ENCODE measurements at regions not wholly inside any gene's neighbourhood (a gene's known extent, or its start where the extent isn't known, plus 50 kb on each side); places are given as distances from the start of the nearest gene placed in this dataset.

GRCh38 chr10:128281861-128282260 lies 155.6 kb upstream of the MKI67 start:
- DNase-seq (ENCODE audit: extremely low spot score, unreplicated experiment), result no peak
- no peak for TF ChIP-seq CTCF (conservative IDR thresholded peaks at IDR 0.05)
- Mint-ChIP-seq H3K4me3 (no peak overlapping the region), H3K36me3 (no peaks in the 10 kb centered on the region), H3K4me1 (ENCODE audit: unreplicated experiment) (peaks cover 14% of the 10 kb centered on the region), H3K9me3 (peaks cover 5% of the 10 kb centered on the region), H3K27me3 (peaks cover 47% of the 10 kb centered on the region), H3K27ac (no peak overlapping the region)

GRCh38 chr10:128286141-128286761 lies 160.0 kb upstream of the MKI67 start:
- peaks cover 12% of the 10 kb centered on the region for H3K9me3 Mint-ChIP-seq
- H3K4me1 Mint-ChIP-seq (ENCODE audit: unreplicated experiment), result peaks cover 5% of the 10 kb centered on the region
- no peak overlapping the region for H3K27ac Mint-ChIP-seq
- no peak for DNase-seq (ENCODE audit: extremely low spot score, unreplicated experiment)
- H3K4me3 Mint-ChIP-seq, result peak overlapping the region; percentile 11
- H3K27me3 Mint-ChIP-seq, result peaks cover 70% of the 10 kb centered on the region
- H3K36me3 Mint-ChIP-seq, result peaks cover 3% of the 10 kb centered on the region
- no peak for TF ChIP-seq CTCF (conservative IDR thresholded peaks at IDR 0.05)

GRCh38 chr10:128286762-128287500 lies 160.7 kb upstream of the MKI67 start:
- H3K4me3 Mint-ChIP-seq, result peak overlapping the region; percentile 68
- peaks cover 4% of the 10 kb centered on the region for H3K36me3 Mint-ChIP-seq
- H3K9me3 Mint-ChIP-seq, result peaks cover 14% of the 10 kb centered on the region
- H3K4me1 Mint-ChIP-seq (ENCODE audit: unreplicated experiment), result peaks cover 5% of the 10 kb centered on the region
- no peak overlapping the region for H3K27ac Mint-ChIP-seq
- peaks cover 73% of the 10 kb centered on the region for H3K27me3 Mint-ChIP-seq
- no peak for DNase-seq (ENCODE audit: extremely low spot score, unreplicated experiment)
- no peak for TF ChIP-seq CTCF (conservative IDR thresholded peaks at IDR 0.05)

- DNase-seq (ENCODE audit: extremely low spot score, unreplicated experiment), result no peak
- H3K27me3 Mint-ChIP-seq, result peaks cover 75% of the 10 kb centered on the region
- peaks cover 14% of the 10 kb centered on the region for H3K9me3 Mint-ChIP-seq
- H3K36me3 Mint-ChIP-seq, result peaks cover 4% of the 10 kb centered on the region
- H3K27ac Mint-ChIP-seq, result no peak overlapping the region
- TF ChIP-seq CTCF (conservative IDR thresholded peaks at IDR 0.05), result no peak
- peaks cover 5% of the 10 kb centered on the region for H3K4me1 Mint-ChIP-seq (ENCODE audit: unreplicated experiment)
- no peak overlapping the region for H3K4me3 Mint-ChIP-seq
Measured at GRCh38 chr10:128287921-128288320, 161.7 kb upstream of the MKI67 start.

GRCh38 chr10:128289621-128290020 lies 163.4 kb upstream of the MKI67 start:
- Mint-ChIP-seq H3K4me3 (no peak overlapping the region), H3K9me3 (peaks cover 14% of the 10 kb centered on the region), H3K36me3 (peaks cover 4% of the 10 kb centered on the region), H3K4me1 (ENCODE audit: unreplicated experiment) (peaks cover 5% of the 10 kb centered on the region), H3K27me3 (peaks cover 66% of the 10 kb centered on the region), H3K27ac (no peak overlapping the region)
- no peak for TF ChIP-seq CTCF (conservative IDR thresholded peaks at IDR 0.05)
- DNase-seq (ENCODE audit: extremely low spot score, unreplicated experiment), result no peak

Measured in type B pancreatic cell (in vitro differentiated cells).